ENCODE measurements at regions not wholly inside any gene's neighbourhood (a gene's known extent, or its start where the extent isn't known, plus 50 kb on each side); places are given as distances from the start of the nearest gene placed in this dataset.

DNA sequence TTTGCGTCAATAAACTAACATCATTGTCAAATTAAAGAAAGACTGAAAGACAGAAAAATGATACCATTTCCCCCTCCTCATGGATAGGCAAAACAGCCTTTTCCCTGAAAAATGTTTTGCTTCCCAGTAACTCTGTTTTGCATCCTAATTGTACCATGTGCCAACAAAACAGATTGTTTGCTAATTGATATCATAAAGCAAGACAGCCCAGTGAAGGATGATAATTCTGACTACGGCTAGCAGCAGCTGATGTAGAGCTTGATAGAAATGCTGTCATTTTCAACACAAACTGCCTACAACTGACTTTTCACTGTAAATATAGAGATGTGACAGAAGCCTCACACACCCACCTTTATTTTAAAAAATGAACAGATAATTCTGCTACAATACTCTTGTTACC, 1061.6 kb downstream of the HACE1 start:
- TF ChIP-seq SUZ12 (IDR thresholded peaks at IDR 0.05; ENCODE audit: extremely low read depth, insufficient read depth, insufficient read length) = no peak
- no peak for TF ChIP-seq YY1 (IDR thresholded peaks at IDR 0.05; ENCODE audit: insufficient read depth, insufficient read length)
